NCI-H460 (cell line): ENCODE measurements at regions not wholly inside any gene's neighbourhood (a gene's known extent, or its start where the extent isn't known, plus 50 kb on each side); places are given as distances from the start of the nearest gene placed in this dataset.

ENCODE experiments used
- DNase-seq: peaks from one replicate; pipeline ENCODE4 v3.0.0-alpha.2; 2016; ENCODE audit warnings: low read depth; ENCODE audit errors: extremely low read depth

DNA sequence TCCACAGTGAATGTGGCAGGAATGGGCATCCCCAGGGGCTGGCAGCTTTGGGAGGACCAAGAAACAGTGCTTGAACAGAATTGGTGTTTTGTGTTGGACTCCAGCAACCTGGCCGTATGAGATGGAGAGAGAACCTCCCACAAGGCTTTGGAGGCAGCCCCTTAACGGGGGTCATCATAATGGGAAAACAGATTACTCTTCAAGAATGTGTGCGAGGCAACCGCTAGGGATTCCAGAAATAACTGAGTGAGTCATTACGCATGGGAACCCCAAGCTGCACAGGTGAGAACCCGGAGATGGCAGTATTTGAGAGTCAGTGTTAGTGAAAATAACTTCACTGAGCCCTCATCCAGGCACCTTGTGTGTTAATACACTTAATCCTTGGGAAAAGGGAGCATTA lies 567.8 kb upstream of the TBX3 start:
- no peak for DNase-seq

DNA sequence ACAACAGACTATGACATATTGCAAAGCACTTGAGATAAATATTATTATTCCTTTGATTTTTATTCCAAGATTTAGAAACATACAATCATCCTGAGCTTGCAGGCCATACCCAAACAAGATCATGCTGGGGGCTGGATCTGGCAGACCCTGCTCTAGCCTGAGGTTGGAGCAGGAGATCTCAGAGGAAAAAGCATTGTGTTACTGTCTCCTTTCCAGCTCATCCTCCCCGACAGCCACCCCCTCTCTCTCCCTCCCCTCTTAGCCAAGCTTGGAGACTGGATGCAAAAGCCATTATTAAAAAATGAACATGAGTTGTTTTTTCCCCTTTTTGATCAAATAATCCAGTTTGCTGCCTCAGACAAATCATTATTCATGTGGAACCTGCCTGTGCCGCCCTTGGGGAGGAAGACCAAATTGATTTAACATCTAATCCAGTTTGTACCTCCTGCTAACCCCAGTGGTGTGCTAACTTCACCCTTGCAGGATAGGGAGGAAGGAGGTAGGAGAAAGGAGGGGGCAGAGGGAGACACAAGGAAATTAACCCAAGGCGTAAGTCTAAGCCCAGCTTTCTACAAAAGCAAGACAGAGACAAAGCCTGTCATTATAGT lies 565.8 kb upstream of the TBX3 start:
- DNase-seq, result no peak

DNA sequence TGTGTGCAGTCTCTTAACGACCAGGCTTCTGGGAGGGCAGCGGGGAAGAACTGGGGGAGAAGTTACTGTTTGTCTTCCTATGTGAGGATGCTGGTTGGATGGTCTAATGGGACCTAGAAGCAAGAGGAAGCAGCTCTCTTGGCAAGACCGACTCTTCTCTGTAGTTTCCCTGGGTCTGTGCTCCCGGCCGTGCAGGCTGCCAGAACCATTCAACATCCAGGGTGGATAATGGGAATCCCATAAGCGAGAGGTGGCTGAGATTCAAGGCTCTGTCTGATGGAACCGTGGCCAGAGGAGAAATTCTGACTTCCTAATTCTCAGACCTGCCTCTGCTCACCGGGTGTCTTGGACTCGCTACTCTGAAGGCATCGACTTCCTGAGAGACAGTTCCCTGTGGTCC lies 561.0 kb upstream of the TBX3 start:
- DNase-seq, result no peak

DNA sequence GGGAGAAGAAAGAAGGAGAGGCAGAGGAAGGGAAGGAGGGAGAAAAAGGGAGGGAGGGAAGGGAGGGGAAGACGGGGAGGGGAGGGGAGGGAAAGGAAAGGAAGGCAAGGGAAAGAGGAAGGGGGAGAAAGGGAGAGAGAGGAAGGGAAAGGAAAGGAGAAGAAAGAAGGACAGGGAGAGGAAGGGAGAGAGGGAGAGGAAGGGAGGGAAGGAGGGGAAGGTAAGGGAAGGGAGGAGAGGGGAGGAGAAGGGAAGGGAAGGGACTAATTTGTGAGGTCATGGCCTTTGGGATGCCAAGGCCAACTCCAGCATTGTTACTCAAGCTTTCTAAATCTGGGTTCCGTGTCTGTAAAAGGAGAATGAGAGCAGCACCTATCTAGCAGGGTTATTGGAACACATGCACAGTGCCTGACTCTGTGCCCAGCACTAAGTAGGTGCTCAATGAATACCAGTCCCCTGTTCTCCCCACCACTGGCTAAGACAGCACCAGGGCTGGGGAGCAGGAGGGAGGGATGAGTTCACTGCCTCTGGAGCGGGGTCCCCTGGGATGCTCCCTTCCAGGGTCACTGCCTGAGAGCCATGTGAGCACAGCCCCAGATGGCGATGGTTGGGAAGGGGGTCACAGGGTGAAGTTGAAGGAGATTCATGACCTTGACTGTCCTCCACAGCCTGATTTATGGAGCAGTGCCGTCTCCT lies 560.1 kb upstream of the TBX3 start:
- no peak for DNase-seq

DNA sequence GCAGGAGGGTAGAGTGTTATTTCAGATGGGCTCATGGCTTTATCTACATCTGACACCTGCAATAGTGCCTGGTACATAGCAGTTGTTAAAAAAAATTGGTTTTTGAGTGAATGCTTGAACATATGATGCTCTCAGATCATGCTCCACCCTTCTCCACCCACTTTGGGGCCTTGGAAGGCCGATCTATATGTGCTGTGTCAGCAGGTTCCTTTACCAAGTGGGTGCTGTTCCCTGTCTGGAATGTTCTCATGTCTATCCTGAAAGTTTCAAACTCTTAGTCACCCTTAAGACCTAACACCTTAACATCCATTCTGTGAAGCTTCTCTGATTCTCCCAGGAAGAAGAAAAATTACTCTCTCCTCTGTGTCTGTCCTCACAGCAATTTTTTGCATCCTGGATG lies 556.3 kb upstream of the TBX3 start:
- DNase-seq, result no peak

DNA sequence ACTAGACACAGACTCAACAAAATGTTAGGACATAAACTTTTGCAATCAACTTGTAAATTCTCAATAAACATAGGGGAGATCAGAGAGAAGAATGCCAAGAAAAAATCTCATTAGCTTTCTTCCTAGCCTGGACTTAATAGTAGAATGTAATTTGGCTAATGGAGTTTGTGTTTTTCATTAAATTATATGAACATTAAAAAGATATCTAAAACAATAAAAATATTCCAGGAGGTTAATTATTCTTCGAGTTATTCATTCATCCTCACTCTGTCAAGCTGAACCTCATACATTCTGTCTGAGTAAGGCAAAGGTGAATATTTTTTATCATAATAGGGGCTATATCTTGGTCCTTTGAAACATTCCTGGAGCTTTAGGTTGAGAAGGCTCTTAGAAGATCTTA lies 551.9 kb upstream of the TBX3 start:
- DNase-seq, result no peak

DNA sequence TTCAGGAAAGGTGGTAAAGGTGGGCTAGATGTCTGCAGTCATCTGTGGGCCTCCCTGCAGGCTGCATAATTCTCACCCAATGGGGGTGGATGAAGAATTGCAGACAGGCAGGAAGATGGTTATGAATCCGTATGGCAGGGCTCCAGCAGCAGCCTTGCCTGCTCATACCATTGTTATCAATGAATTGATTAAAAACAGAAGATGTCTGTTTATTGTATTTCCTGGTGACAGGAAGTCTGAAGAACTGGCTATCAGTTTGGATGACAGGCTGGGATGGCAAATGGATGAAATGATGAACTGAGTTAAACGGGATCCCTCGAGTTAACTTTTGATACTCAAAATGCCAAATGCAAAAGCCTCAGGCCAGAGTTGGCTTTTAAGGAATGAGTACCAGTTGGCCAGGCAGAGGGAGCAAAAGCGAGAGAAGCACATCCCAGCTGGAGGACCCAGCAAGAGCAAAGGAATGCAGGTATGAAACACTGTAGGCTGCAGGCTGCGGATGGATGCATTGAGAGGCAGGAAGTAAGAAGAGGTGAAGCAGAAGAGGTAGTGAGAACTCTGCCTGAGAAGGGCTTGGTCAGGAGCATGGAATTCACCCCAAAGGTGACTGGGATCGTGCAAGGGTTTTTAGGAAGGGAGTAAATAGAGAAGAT lies 550.0 kb upstream of the TBX3 start:
- no peak for DNase-seq

DNA sequence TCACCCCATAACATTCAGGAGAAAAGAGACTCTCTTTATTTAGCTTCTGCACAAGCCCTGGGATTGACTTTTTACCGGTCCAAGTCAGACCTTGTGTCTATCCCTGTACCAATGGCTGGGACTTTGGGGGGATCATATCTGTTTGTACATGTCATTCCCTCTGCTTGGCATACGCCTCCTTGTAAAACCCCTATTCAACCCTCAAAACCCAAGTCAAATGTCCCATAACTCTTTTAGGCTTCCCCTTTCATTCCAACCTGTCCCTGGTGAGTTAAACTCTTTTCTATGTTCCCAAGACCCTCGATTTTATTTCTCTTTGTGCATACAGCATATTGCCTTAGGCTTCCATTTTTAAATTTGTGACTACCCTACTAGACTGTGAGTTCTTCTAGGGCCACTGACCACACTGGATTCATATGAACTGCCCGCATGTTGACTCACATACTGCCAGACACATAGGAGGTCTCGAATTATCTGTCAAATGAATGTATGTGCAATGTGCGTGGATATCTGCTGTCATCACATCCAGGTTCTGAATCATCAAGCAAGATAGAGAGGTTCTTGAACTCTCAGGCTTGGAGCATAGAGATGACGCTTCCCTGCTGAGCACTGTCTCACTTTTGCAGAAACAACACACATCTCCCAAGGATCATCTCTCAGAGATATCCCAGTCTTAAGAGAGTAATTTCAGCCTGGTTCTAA lies 548.6 kb upstream of the TBX3 start:
- DNase-seq, result no peak

DNA sequence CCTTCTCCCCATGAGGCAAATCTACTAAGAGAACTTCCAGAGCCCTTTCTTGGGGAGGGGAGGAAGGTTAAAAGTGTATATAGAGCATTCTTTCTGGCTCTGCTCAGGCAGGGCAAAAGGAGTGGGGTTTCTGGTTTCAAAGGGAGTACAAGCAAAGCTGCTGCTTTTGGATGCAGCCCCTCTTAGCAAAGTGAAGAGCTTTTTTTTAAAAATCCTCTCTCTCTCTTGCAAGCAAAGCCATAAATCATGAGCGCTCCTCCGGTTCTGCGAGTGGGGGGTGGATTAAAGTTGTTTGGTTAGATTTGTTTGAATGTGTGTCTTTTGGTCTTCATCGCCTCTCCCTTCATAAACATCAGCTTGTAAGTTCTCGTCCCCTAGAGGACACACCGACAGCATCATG lies 546.6 kb upstream of the TBX3 start:
- DNase-seq, result no peak

DNA sequence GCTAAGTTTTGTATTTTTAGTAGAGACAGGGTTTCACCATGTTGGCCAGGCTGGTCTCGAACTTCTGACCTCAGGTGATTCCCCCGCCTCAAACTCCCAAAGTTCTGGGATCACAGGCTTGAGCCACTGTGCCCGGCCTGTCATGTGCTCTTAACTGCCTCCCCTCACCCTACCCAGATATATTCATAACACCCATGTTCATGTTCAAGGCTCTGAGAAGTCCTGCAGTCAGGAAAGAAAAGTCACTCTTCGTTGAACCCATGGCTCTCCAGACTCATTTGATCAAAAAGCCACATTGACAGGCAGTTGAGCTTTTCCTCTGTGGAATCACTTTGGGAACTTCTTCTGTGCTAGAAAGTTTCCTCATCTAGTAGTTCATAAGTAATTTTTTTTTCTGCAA lies 545.5 kb upstream of the TBX3 start:
- DNase-seq, result no peak

DNA sequence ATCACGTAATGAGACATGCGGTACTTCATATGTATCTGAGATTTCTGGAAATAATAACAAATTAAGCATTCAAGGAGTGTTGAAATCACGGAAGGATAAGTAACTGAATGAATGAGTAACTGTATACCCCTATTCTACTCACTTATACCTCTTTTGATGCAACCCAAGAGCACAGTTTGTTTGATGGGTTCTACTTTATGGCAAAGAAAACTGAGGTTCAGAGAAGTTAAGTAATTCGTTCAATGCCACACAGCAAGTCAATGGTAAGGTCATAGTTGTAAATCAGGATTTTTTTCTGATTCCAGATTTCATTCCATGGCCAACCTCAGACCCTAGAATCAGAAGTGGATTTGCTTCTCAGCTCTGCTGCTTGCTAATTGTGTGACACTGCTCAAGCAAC lies 544.5 kb upstream of the TBX3 start:
- DNase-seq, result no peak

DNA sequence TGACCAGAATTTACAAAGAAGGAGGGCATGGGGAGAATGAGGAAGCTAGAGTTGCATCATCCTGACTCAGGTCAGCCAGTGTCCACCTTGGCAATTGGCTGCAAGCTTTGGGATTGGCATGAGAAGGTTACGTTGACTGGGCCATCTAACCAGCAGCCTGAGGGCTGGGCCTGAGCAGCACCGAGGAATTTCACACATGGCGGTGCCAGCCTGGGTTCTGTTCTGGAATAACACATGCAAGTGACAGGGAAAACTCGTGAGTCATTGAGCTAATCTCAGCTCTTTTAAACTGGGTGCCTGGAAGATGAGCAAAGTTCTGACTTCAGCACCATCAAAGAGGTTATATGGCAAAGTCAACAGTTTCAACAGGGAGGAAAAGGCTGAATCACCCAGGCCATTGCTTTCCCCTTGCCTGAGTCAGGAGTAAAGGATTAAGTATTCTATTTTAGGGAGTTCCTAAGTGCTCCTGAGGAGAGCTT lies 543.2 kb upstream of the TBX3 start:
- DNase-seq, result peak; percentile 94

DNA sequence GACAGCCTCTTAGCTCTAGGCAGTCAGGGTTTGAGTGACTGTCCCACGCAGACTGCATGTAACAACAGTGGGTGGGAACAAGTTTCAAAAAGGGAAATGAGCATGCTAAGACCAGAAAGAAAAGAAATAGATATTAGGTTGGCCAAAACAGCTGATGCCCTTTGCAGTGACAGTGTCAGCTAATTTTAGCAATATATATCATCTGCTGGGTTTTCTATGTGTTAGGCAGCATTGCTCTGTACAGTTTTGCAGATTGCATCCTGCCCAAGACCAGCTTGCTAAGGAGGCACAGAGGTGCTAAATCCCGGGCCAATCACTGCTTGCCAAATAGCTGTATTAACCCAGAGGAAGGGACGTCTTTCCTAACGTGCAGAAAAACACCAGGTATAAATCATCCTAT lies 541.9 kb upstream of the TBX3 start:
- DNase-seq, result no peak

DNA sequence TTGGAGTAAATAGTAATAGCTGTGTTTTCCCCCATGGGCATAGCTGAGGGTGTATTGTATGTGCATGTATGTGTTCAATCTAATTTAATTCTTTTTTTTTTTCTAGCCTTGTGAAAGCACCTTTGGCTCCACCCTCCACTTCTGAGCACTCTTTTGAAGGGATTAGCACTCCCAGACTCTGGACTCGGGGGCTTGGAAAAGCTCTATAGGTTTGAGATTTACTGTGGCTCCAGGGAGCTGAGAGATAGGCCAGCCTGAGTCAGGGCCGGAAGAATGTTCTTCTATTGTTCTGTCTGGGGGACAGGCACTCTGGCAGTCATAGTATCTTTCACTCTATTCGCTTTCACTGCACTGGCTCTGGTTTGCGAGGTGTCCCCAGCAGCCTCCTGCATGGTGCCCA lies 540.0 kb upstream of the TBX3 start:
- no peak for DNase-seq

DNA sequence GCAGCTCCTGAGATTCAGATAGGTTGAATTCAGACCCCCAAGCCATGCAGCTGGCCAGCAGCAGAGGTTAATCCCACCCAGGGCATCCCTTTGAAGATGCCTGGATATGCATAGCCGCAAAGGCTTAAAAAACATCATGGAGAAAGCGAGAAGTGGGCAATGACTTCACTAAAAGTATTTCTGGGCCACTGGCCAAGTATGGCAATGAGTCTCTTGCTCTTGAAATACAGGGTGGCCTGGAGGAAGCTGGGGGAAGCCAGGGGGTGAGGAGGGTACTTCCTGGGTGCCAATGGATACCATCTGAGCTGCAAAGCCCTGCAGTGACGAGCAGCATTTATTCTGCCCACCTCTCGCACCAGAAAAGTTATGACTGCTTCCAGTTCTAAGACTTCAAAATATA lies 539.3 kb upstream of the TBX3 start:
- no peak for DNase-seq

DNA sequence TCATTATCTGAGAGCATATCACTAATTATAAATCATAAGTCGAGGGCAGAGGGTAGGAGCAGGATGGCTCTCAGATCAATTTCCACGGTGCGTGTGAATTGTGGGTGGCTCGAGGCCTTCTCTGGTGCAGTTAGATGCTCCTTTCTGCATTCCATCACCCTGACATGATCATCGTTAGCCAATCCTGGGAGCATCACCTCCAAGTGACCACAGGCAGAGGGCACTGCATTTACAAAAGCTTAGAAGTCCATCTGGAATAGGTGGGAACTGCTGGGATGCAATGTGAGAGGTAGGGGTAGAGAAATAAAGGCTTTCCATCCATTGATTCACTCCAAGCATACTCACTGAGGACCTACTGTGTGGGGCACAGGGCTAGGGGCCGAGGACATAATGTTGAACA lies 538.2 kb upstream of the TBX3 start:
- DNase-seq, result no peak

DNA sequence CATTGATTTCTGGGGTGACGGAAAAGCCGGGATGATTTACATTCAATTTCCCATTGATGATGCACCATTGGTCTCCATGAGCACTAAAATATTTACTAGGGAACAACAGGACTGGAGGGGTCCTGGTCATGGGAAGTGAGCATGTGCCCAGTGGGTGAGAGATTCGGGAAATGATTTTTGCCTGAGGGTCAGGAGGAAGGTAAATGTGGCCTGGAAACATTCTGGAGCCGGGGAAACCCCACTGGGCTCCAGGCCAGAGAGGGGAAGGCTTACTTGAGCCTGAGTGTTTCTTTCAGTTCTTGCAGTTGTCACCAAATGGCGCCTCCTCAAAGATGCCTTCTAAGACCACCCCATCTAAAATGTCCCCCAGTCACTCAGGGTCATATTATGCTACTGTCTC lies 532.3 kb upstream of the TBX3 start:
- DNase-seq, result no peak

DNA sequence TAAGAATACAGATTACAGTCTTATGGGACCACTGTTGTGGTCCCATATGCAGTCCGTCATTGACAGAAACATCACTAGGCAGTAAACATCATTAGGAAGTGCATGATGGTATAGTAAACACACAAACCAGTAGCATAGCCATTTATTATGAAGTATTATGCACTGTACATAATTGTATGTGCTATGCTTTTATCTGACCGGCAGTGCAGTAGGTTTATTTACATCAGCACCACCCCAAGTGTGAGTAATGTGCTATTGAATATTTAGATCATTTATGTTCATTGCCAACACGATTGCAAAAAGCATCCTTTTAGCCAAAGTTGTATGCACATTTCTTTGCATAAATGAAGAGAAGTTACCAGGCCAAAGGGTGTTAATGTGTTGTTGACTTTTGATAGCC lies 531.6 kb upstream of the TBX3 start:
- no peak for DNase-seq

DNA sequence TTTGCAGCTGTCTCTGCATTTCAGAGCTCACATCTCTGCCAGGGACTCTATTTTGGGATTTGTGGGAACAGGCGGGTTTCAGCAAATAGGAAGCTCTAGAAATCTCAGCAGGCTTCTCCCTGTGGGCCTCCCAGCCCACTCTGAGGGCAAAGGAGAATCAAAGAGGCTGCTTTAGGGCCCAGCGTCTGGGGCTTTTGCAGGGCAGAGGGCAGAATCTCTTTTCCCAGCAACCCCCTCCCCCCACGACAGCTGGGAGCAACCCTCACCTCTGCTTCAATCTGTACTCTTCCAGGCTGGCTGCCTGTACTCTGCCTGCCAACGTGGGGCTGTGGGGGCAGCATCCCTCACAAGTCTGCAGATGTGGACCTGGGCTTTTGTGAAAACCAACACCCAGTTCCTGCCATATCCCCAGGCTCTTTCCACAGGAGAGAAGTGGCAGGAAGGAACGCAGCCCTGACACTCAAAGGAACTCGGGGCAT lies 529.6 kb upstream of the TBX3 start:
- DNase-seq, result no peak

DNA sequence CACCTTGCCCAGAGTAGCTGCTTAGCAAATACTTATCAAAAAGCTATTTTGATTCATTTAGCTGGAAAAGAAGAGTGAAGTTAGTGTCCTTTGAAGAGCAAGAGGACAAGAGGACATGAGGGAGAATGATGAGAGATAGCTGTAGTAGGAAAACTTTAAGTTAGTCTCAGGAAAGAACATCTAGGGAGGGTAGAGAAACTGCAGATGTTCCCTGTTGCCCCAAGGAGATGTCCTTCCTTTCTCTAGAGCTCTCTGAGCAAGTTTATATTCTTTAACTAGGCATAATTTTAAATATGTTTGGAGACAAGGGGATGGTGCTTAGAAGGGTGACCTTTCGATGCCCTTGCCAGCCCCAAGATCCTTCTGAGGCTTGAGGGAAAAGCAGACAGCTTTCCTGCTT lies 529.1 kb upstream of the TBX3 start:
- DNase-seq, result no peak

DNA sequence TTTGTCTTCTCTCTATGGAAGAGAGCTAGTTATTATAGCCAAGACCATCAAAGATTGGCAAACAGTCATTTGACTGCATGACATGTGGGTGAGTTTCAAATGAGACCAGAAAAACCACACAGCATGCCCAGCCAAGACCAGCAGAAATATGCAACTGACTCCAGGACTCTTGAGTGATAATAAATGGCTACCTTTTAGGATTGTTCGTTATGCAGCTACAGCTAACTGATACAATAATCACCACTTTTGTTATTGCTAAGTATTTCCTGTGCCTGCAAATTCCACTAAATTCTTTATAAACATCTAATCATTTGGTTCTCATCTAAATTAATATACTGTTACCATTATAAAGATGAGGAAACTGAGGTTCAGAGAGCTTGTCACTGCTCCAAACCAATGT lies 528.4 kb upstream of the TBX3 start:
- no peak for DNase-seq
